ENCODE measurements at regions not wholly inside any gene's neighbourhood (a gene's known extent, or its start where the extent isn't known, plus 50 kb on each side); places are given as distances from the start of the nearest gene placed in this dataset.

GRCh38 chr17:52995881-52996280, 826.8 kb upstream of the KIF2B start:
- no peak for TF ChIP-seq CTCF (conservative IDR thresholded peaks at IDR 0.05; ENCODE audit: low read depth, low read length)
- no peak for TF ChIP-seq CHD1 (IDR thresholded peaks at IDR 0.05; ENCODE audit: low read depth, low read length)
- no peak for TF ChIP-seq MAZ (IDR thresholded peaks at IDR 0.05; ENCODE audit: borderline replicate concordance, low read depth, low read length)
- no peak for TF ChIP-seq SMC3 (IDR thresholded peaks at IDR 0.05; ENCODE audit: low read depth, low read length)
- TF ChIP-seq POLR2A (IDR thresholded peaks at IDR 0.05; ENCODE audit: low read depth, low read length) = no peak
- no peak for TF ChIP-seq MXI1 (IDR thresholded peaks at IDR 0.05; ENCODE audit: borderline replicate concordance, low read depth, low read length)
- no peak for TF ChIP-seq RAD21 (IDR thresholded peaks at IDR 0.05; ENCODE audit: low read length)
- TF ChIP-seq CEBPB (IDR thresholded peaks at IDR 0.05; ENCODE audit: low read depth, low read length) = no peak
- TF ChIP-seq MAFK (IDR thresholded peaks at IDR 0.05; ENCODE audit: low read depth, low read length) = no peak
- TF ChIP-seq RCOR1 (IDR thresholded peaks at IDR 0.05; ENCODE audit: insufficient replicate concordance, low read length) = no peak

Data from IMR-90 (cell line).